ENCODE measurements at regions not wholly inside any gene's neighbourhood (a gene's known extent, or its start where the extent isn't known, plus 50 kb on each side); places are given as distances from the start of the nearest gene placed in this dataset.

DNA sequence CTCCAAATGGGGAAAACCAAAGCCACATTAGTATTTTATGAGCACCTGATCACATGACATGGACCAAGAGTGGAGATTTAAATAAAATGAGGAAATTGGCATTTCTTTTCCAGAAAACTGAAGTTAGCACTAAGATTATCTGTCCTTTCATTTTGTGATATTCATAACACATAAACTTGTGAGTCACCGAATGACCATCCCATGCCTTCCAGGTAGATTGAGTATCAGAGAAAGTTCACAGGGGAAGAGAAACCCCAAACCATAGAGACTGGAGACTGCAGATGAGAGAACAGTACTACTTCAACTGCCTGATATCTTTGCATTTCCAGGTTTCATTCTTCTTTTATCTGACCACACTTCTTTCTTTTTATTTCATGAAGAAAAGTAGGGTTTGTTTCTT lies 176.3 kb upstream of the LRP1B start:
- TF ChIP-seq, protein P1, sequence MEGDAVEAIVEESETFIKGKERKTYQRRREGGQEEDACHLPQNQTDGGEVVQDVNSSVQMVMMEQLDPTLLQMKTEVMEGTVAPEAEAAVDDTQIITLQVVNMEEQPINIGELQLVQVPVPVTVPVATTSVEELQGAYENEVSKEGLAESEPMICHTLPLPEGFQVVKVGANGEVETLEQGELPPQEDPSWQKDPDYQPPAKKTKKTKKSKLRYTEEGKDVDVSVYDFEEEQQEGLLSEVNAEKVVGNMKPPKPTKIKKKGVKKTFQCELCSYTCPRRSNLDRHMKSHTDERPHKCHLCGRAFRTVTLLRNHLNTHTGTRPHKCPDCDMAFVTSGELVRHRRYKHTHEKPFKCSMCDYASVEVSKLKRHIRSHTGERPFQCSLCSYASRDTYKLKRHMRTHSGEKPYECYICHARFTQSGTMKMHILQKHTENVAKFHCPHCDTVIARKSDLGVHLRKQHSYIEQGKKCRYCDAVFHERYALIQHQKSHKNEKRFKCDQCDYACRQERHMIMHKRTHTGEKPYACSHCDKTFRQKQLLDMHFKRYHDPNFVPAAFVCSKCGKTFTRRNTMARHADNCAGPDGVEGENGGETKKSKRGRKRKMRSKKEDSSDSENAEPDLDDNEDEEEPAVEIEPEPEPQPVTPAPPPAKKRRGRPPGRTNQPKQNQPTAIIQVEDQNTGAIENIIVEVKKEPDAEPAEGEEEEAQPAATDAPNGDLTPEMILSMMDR (IDR thresholded peaks at IDR 0.05; ENCODE audit: extremely low read depth, insufficient read depth, missing control alignments) = no peak
- in situ Hi-C loops (cut with MboI; ENCODE audit: low pct_unique_long_range_greater_than_20kb, low sequenced_read_pairs, unreplicated experiment) = no loop called here
- DNase-seq (ENCODE audit: low spot score) = no peak

DNA sequence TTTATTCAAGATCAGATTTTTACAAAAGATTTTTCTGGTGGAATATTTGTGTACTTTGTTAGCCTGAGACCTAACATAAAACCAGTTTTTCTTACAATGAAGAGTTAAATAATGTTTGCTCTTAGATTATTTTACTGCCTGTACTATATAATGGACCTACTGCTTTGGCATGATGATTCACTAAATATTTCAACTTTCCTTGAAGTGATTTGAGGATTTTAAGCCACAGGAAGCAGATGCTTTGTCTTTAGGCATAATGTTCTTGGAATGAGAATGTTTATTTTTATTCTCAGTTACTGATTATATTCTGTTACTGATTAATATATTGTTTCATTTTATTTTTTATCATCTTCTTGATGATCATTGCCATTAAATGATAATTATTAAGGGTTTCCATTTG lies 175.3 kb upstream of the LRP1B start:
- TF ChIP-seq, protein P1 (IDR thresholded peaks at IDR 0.05; ENCODE audit: extremely low read depth, insufficient read depth, missing control alignments) = no peak
- in situ Hi-C loops (cut with MboI; ENCODE audit: low pct_unique_long_range_greater_than_20kb, low sequenced_read_pairs, unreplicated experiment) = no loop called here
- no peak for DNase-seq (ENCODE audit: low spot score)

DNA sequence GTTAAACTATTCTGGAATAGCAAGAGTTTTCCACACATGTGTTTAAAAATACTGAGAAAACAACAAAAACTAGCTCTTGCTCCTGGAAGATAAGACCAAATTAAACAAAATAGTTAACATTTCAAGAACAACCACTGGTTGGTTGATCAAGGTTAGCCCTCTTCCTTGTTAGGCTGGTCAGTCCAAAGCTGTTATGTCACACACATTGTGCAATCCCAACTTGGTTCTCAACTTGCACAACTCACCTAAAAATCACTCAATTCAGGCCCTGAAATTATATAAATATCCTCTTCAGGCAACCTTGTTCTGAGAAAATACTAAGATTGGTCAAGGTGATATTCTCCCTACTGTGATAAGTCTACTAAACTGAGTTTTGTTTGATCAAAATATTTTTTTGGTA lies 169.7 kb upstream of the LRP1B start:
- in situ Hi-C loops (cut with MboI; ENCODE audit: low pct_unique_long_range_greater_than_20kb, low sequenced_read_pairs, unreplicated experiment) = no loop called here
- DNase-seq (ENCODE audit: low spot score) = no peak
- TF ChIP-seq, protein P1 (IDR thresholded peaks at IDR 0.05; ENCODE audit: extremely low read depth, insufficient read depth, missing control alignments) = no peak

DNA sequence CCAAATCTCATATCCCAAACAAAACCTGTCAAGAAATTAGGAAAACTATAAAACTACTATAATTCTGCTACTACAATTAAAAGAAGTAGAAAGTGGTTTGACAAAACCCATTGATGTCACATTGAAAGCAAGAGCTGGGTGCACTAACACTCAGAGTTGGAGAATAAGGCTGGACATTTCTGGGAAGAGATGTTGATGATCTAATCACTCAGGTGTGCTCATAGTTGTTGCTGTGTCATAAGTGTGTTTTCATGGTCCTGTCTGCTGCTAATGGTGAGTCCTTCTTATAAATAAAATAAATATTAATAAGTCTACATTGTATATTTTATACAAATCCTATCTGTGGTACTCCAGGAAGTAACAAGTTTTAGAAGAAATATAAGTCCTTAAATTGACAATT lies 168.2 kb upstream of the LRP1B start:
- no peak for DNase-seq (ENCODE audit: low spot score)
- in situ Hi-C loops (cut with MboI; ENCODE audit: low pct_unique_long_range_greater_than_20kb, low sequenced_read_pairs, unreplicated experiment) = no loop called here
- TF ChIP-seq, protein P1 (IDR thresholded peaks at IDR 0.05; ENCODE audit: extremely low read depth, insufficient read depth, missing control alignments) = no peak

DNA sequence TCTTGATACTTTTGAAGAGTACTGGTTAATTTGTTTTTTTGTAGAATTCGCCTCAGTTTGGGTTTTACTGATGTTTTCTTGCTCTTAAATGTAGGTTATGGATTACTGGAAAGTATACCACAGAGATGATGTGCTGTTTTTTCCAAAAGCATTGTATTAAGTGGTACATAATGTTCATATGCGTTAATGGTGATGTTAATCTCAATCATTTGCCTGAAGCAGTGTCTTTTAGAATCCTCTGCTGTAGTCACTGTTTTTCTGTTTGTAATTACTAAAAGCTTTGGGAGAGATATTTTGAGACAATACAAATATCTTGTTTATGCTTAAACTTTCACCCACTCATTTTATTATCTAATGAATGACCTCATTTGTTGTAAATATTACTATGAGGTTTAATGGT lies 163.4 kb upstream of the LRP1B start:
- DNase-seq (ENCODE audit: low spot score) = no peak
- in situ Hi-C loops (cut with MboI; ENCODE audit: low pct_unique_long_range_greater_than_20kb, low sequenced_read_pairs, unreplicated experiment) = no loop called here
- TF ChIP-seq, protein P1 (IDR thresholded peaks at IDR 0.05; ENCODE audit: extremely low read depth, insufficient read depth, missing control alignments) = no peak

DNA sequence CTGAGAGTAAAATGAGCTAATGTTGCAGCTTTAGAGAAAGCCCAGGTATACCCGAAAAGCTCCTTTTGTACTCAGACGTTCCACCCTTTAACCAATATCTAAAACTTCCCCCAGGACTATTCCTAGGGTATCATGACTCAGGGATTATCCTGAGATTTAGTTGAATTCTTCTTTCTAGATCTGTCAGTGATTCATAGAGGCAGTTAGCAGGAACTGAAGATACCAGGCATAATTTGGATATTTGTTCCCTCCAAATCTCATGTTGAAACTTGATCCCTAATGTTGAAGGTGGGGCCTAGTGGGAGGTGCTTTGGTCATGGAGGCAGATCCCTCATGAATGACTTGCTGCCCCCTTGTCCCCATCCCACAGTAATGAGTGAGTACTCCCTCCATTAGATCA lies 161.2 kb upstream of the LRP1B start:
- no peak for DNase-seq (ENCODE audit: low spot score)
- TF ChIP-seq, protein P1 (IDR thresholded peaks at IDR 0.05; ENCODE audit: extremely low read depth, insufficient read depth, missing control alignments) = no peak
- in situ Hi-C loops (cut with MboI; ENCODE audit: low pct_unique_long_range_greater_than_20kb, low sequenced_read_pairs, unreplicated experiment) = no loop called here

DNA sequence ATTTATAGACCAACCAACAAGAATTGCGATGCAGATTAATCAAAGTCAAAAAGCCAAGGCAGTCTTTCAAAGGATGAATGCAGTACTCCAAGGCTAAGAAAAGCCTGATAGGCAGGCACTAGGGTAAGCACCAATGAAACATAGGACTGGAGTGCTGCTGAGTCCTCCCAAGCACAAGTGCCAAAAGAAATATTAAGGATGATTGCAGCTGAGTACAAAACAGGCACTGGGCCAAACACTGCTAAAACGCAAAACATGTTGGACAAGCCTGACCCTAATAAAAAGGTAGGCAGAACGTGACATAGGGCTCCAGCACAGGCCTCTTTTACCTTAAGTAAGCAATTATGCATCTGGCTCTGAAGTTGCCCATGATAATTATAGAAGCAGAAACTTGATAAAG lies 160.1 kb upstream of the LRP1B start:
- TF ChIP-seq, protein P1 (IDR thresholded peaks at IDR 0.05; ENCODE audit: extremely low read depth, insufficient read depth, missing control alignments) = no peak
- in situ Hi-C loops (cut with MboI; ENCODE audit: low pct_unique_long_range_greater_than_20kb, low sequenced_read_pairs, unreplicated experiment) = no loop called here
- no peak for DNase-seq (ENCODE audit: low spot score)
